Esophagus squamous epithelium (tissue), 4 donors: ENCODE measurements at regions not wholly inside any gene's neighbourhood (a gene's known extent, or its start where the extent isn't known, plus 50 kb on each side); places are given as distances from the start of the nearest gene placed in this dataset.

Experiments used
- CTCF ChIP-seq, 6 experiments: fragments of 450-650 bp in 4 of 6; fragments of 200-600 bp in 2 of 6; sonication (generic) in 2 of 6; IDR thresholded peaks; one replicate each; pipeline ENCODE4 v1.5.1; 2016 to 2019; ENCODE audit warnings: antibody characterized with exemption in 6 of 6, mild to moderate bottlenecking in 4 of 6, moderate library complexity in 4 of 6
- POLR2A ChIP-seq, 4 donors: fragments of 450-650 bp; IDR thresholded peaks; one replicate each; pipeline ENCODE4 v1.6.1; 2017; ENCODE audit warnings: antibody characterized with exemption in 4 of 4, mild to moderate bottlenecking in 4 of 4, moderate library complexity in 3 of 4

DNA sequence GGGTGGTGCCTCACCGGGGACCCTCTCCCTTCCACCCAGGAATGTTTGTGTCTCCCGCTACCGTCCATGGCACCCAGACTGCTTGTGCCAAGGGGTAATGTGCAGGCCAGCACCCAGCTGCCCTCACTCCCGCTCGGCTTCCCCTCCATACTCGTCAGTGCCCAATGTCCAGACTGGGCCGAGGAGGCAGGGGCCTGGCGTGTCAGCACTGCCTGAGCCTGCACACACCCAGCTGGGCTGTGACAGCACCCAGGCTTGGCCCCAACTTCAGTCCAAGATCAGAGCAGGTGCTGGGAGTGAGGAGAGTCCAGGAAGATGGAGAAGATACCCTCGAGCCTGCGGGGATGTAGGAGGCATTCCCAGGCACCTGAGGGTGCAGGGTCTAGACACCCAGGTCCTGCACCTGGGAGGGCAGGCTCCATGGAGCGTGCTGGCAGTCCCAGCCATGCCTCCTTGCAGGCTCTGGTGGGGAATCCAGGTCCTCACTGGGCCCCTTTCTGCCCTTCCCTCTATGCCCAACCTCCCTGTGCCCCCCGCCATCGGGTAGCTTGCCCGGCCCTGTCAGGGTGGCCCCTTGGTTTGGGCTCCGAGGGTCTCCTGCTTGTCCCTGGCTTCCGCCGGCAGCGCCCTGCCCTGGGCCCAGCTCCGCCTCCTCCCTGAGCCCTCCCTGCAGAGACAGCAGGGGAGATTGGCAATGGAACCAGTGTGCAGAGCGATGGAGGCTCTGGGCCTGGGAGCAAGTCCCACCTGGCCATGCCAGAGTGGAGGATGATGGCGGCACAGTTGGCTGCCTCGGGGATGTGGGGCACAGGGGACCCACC, 250.8 kb upstream of the EDIL3 start:
- TF ChIP-seq CTCF (IDR thresholded peaks at IDR 0.05) (no peak), POLR2A (IDR thresholded peaks at IDR 0.05) (no peak)
